ENCODE measurements at regions not wholly inside any gene's neighbourhood (a gene's known extent, or its start where the extent isn't known, plus 50 kb on each side); places are given as distances from the start of the nearest gene placed in this dataset.
A peak's percentile ranks its signal among the peaks of the same experiment; 100 is the strongest.
"Not testable (repeated sequence)": the region's sequence is repeated elsewhere in the genome, so short reads cannot be mapped to it uniquely, and the experiment has no call there.

GRCh38 chr14:58961045-58961731 lies 227.3 kb upstream of the DAAM1 start:
- FAIRE-seq, result no peak

- FAIRE-seq, result peak; percentile 92
Observed at GRCh38 chr14:58963873-58964597, 224.4 kb upstream of the DAAM1 start.

DNA sequence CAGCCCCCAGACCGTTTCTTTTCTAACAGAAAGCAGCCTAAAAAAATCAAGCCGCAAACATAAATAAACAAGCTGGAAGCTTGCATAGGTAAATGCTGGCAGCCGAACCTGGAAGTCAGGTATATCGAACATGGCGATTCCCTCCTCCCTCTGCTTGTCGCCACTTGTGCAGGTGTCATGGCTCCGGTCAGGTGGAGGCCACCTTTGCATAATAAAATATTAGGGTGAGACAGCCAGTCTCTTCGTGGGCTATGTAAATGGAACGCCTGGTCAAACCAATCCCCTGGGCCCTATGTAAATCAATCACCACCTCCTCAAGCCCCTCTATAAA lies 223.9 kb upstream of the DAAM1 start:
- FAIRE-seq, result no peak

- FAIRE-seq, result no peak
Observed at GRCh38 chr14:58965601-58966000, 222.9 kb upstream of the DAAM1 start.

DNA sequence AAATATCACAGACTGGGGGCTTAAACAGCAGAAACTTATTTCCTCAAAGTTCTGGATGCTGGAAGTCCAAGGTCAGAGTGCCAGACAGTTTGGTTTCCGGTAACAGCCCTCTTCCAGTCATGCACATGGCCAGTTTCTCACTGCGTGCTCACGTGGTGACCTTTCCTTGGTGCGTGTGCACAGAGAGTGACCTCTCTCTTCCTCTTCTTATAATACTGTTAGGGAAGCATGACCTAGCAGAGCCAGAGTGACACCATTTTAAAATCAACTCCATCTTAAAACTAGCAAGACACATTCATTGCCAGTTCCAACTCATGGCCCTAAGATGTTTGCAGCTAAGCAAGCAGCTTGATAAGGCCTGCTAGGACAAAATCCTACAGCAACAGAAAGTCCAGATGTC lies 221.5 kb upstream of the DAAM1 start:
- no peak for FAIRE-seq

DNA sequence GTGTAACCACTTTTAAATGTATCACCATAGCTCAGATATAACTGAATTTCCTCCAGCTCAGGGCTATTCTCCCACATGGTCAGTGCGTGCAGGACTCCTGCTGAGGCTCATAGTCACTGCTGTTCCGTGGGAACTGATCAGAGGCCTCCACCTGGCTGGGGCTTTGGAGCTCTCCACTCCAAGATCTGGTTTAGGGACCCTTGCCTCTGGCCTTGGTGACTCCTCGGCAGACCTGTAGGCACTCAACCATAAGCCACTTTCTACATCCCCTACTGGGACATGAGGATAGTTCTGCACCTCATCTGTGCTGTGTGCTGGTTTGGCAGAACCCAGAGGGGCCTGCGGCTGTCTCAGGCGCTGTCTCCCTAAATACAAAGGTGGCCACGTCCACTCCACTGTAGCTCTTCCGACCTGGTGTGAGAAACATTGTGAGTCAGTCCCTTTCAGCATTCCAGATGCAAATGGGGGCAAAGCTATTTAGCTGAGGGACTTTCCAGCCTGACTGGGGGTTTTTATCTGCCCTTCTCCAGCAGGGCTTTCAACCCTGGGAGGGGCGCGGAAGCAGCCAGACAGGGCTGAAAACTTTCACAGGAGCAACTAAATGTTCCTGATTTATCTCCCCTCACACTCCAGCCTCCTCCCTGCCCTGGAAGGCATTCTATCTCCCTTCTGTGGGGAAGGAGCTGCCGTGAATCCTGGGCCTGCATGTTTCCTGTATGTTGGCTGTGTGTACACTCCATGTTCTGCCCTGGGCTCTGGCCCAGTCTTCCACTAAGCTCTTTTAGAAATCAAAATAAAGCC lies 218.3 kb upstream of the DAAM1 start:
- no peak for FAIRE-seq

DNA sequence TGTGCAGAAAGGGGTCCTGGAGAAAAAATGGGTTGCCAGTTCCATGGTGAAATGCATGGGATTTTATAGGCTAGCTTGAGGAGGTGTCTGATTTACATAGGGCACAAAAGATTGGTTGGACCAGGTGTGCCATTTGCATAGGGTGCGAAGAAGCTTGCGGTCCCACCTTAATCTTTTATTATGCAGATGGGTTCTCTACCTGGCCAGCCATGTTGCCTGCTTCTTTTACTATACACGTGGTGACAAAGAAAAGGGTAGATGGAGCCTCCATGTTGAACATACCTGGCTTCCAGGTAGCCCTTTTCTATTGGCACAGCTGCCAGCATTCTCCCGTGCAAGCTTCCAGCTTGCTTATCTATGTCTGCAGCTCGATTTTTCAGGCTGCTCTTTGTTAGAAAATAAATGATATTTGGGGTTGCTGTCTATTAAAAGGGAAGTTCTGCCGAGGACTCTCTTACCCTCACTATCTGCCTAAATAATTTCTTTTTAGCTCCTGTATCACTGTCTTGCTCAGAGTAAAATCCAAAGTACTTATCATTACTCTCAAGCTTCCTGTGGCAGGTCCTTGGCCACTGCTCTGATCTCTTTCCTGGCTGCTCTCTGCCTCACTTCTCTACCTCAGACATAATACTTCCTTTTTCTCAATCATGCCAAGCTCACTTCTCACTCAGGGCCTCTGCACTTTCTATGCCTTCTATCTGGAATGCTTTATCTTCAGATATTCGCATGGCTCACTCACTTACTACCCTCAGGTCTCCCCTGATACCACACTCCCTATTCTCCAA lies 216.0 kb upstream of the DAAM1 start:
- FAIRE-seq, result no peak

DNA sequence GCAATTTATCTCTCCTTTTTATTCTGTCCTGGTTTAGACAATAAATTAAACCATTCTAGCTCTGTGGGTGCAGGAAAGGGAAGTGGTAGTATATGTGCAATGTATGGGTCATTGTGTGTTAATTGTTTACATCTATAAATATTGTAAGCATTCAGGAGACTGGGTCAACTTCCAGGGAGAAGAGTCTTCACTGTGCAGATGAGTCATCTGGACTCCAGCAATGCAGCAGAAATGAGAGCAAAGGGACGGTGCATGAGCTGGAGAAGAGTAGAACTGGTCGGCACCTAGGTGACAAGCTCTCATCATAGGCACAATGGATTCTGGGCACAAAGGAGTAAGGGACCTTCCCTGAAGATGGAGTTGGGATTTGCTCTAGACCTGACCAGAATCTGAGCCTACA lies 211.1 kb upstream of the DAAM1 start:
- no peak for FAIRE-seq

GRCh38 chr14:58978343-58978742 lies 210.1 kb upstream of the DAAM1 start:
- FAIRE-seq, result no peak

GRCh38 chr14:58979325-58979724 lies 209.1 kb upstream of the DAAM1 start:
- FAIRE-seq, result no peak

- peak; percentile 45 for FAIRE-seq
Observed at GRCh38 chr14:58981840-58982239, 206.6 kb upstream of the DAAM1 start.

DNA sequence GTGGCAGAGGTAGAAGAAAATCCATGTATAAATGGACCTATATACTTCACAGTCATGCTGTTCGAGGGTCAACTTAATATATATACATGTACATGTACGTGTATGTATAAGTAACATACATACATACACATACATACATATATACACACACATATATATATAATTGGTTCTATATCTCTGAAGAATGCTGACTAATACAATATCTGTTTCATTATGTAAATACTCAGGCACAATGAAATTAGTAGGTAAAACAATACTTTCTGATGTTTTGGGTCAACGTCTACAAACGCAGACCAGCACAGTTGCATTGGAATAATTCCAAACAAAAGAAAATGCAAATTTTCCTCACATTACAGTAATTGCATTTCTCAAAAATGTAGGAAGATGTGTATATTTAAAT lies 202.7 kb upstream of the DAAM1 start:
- no peak for FAIRE-seq

DNA sequence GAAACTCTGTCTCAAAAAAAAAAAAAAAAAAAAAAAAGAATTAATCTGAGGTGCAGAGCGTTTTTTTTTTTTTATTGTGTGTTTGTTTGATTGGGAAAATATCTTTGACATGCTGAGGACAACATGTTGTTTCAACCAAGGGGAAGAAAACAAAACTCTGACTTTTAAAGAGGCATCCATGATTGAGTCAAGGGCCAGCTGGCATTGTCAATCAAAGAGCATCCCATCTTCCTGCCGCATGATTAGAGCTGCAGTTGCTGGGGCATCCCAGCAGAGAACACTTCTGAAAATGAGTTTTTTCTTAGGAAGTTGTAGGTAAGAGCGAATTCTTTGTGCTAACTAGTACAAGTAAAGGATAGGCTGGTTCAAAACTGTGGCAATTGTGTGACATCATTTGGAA lies 200.9 kb upstream of the DAAM1 start:
- no peak for FAIRE-seq

DNA sequence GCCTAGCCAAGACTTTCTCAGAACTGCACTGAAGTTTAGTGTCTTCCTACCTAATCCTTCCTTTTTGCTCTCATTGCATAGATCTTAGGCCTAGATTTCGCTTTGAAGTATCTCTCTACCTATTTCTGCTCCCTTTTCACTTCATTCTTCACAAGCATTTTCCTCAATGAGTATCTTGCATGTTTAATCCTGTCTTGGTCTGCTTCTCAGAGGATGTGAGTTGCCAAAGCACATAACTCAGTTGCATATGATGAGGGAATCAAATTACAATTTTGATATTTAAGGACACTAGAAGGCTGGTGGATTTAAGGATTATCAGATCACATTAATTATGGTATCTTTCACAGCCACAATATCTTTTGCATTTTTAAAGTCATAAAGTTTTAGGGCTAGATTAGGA lies 195.5 kb upstream of the DAAM1 start:
- FAIRE-seq, result no peak

DNA sequence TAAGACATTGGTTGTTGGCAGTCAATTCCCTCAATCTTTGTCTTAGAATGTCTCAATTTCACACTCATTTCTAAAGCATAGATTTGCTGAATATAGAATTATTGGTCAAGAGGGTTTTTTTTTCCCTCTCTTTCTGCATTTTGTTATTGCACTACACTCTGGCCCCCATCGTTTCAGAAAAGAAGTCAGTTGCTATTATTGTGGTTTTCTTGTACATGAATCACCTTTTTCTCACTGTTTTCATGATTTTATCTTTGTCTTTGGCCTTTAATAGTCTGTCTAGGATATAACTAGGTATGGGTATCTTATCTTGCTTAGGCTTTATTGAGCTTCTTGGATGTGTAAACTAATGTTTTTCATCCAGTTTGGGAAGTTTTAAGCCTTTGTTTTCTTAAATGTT lies 194.3 kb upstream of the DAAM1 start:
- FAIRE-seq, result no peak

GRCh38 chr14:59004012-59004411 lies 184.5 kb upstream of the DAAM1 start:
- FAIRE-seq, result no peak

GRCh38 chr14:59006179-59006578 lies 182.3 kb upstream of the DAAM1 start:
- not testable (repeated sequence) for FAIRE-seq

GRCh38 chr14:59009967-59010366 lies 178.5 kb upstream of the DAAM1 start:
- FAIRE-seq, result no peak

DNA sequence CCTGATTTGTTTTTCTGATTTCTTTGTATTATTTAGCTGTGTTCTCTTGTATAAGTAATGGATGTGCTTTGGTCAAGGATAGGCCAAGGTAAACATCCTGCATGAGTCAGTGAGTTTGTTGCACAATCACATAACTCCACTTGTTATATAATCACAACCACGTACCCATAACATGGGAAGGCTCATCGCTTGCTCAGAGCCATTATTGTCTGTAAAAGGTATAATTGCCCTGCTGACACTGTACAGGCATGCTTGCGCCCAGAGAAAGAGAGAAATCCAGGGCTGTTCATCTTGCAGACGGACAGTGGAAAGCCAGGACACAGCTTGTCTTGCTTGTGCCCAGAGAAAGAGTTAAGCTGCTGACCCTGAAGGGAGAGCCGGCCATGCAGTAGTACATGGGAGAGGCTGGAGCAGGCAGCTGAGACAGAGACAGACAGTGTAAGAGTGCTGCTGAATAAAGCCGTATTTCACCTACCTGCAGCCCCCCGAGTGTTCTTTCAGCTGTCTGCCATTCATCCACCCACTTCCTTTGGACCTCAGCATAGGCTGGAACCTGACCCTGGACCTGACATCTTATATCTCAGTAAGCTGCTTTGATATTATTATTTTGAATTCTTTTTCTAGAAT lies 174.7 kb upstream of the DAAM1 start:
- FAIRE-seq, result no peak

GRCh38 chr14:59015482-59015881 lies 173.0 kb upstream of the DAAM1 start:
- FAIRE-seq, result no peak

DNA sequence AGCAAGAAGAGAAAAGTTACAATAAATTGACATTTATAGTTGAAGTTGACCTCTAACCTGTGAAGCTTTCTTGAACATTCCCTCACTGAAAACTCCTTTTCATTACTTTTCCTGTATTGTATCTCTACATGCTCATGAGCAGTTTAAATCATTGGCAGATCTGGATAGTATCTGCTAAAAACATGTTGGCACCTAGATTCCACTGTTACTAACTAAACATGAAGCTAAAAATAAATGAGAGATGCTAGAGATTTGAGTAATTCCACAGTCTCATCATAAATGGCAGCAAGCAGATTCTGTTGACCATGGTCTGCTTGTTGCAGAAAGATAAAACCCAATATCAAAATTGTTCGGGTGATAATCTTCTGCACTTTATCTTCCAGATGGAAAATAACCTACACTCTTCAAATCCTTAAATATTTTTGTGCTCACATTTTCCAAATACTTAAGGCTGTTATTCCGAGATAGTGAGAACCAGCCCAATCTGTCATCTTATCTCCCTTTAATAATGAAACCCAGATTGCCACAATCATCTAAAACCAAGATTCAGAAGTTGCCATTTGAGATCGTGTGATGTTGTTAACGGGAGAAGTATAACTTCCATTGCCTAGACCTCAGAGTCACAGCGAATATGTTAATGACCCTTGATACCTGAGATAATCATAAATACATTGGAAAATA lies 171.0 kb upstream of the DAAM1 start:
- FAIRE-seq, result no peak

DNA sequence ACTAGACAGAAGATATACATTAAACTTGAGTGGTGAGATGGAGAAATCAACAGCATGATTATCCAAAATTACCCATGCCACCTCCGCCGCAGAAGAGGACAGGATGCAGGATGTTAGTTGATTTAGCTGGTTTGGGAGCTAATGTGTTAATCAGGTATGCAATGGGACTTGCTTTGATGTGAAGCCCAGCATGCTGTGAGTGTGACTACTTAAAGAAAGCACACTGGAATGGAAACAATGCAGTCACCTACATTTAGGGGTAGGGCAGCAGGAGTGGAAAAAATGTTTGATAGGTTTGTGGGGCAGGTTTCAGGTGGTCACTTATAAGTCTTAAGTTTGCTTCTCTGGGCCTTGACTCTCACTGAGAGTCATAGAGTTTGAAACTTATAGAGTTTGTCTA lies 170.0 kb upstream of the DAAM1 start:
- FAIRE-seq, result no peak
